GM12878 (cell line): ENCODE measurements at regions not wholly inside any gene's neighbourhood (a gene's known extent, or its start where the extent isn't known, plus 50 kb on each side); places are given as distances from the start of the nearest gene placed in this dataset.

Source experiments
- ATAC-seq: fragments of 200-7000 bp; cut with Tn5 transposase; 3 replicates; pipeline ENCODE4 v1.9.1; 2020; ENCODE audit warnings: mild to moderate bottlenecking, moderate library complexity
- BruUV-seq: library from RNA; stranded (reverse); fragments of 400-500 nt; replicated peaks from 2 replicates; lab custom pipeline; 2021; lab: Mats Ljungman, UMichigan
- CTCF ChIA-PET: fragments of 300-600 bp; sonication (Branson Sonifier 250); formaldehyde crosslinking; extraction: SDS; loops from one replicate; lab custom pipeline; 2021; ENCODE audit warnings: inconsistent platforms; lab: Yijun Ruan, JAX
- POLR2A ChIA-PET: fragments of 350-600 bp; formaldehyde crosslinking; extraction: SDS; loops from one replicate; lab custom pipeline; 2021; ENCODE audit warnings: inconsistent platforms; lab: Charles Lee
- RAD21 ChIA-PET: fragments of 300-600 bp; sonication (Branson Sonifier 250); formaldehyde crosslinking; loops from one replicate; lab custom pipeline; 2023; ENCODE audit warnings: antibody characterized with exemption; ENCODE audit not compliant: unreplicated experiment; lab: Charles Lee
- SMC1A ChIA-PET: fragments of 300-600 bp; sonication (Branson Sonifier 250); formaldehyde crosslinking; loops from one replicate; lab custom pipeline; 2023; ENCODE audit not compliant: unreplicated experiment, uncharacterized antibody; lab: Charles Lee
- DNase-seq: peaks from one replicate; pipeline ENCODE4 v3.0.0-alpha.2; 2011; ENCODE audit warnings: low read depth, low spot score
- FAIRE-seq: peaks from 3 replicates; lab custom pipeline; 2011; peaks lifted over from hg19 to GRCh38; lab: Jason Lieb, UNC
- H2AFZ ChIP-seq: 2 replicates; pipeline ENCODE4 v1.6.0; 2011; ENCODE audit warnings: low read depth, low read length, control low read depth; ENCODE audit not compliant: control insufficient read depth
- H3K27ac ChIP-seq: 2 replicates; pipeline ENCODE4 v1.5.1; 2011; ENCODE audit warnings: control low read depth; ENCODE audit not compliant: control insufficient read depth, insufficient read depth
- H3K27me3 ChIP-seq, 2 experiments: replicated peaks in 1 of 2; 2 replicates each; pipeline versions ENCODE4 v1.6.0 to v1.6.1; 2011; ENCODE audit warnings: low read length in 1 of 2; ENCODE audit not compliant: control insufficient read depth in 2 of 2, insufficient read depth in 2 of 2
- H3K36me3 ChIP-seq, 2 experiments: 2 replicates each; pipeline ENCODE4 v1.5.1; 2011; ENCODE audit warnings: low read length in 1 of 2; ENCODE audit not compliant: control insufficient read depth in 2 of 2, insufficient read depth in 2 of 2
- H3K4me1 ChIP-seq: 2 replicates; pipeline ENCODE4 v1.6.1; 2011; ENCODE audit warnings: mild to moderate bottlenecking, low read length, moderate library complexity, mixed read lengths; ENCODE audit not compliant: control insufficient read depth, insufficient read depth
- H3K4me2 ChIP-seq: 2 replicates; pipeline ENCODE4 v1.6.0; 2011; ENCODE audit warnings: control low read depth; ENCODE audit not compliant: control insufficient read depth, insufficient read depth
- H3K4me3 ChIP-seq: fragments of 200-600 bp; sonication (generic); 2 replicates; pipeline ENCODE4 v1.5.1; 2016
- H3K79me2 ChIP-seq: 2 replicates; pipeline ENCODE4 v1.6.0; 2011; ENCODE audit warnings: low read length; ENCODE audit not compliant: control insufficient read depth, insufficient read depth
- H3K9ac ChIP-seq: 2 replicates; pipeline ENCODE4 v1.8.0; 2011; ENCODE audit warnings: low read length, control low read depth, mixed read lengths; ENCODE audit not compliant: control insufficient read depth, insufficient read depth
- H3K9me3 ChIP-seq: replicated peaks from 3 replicates; pipeline ENCODE4 v1.5.1; 2011; ENCODE audit warnings: mild to moderate bottlenecking, low read length; ENCODE audit not compliant: control insufficient read depth, insufficient read depth
- H4K20me1 ChIP-seq: 2 replicates; pipeline ENCODE4 v1.6.0; 2011; ENCODE audit not compliant: control insufficient read depth, insufficient read depth
- CBX5 ChIP-seq: sonication (generic); IDR thresholded peaks from 2 replicates; pipeline ENCODE4 v1.6.1; 2016; ENCODE audit warnings: low read depth, moderate library complexity, mild to moderate bottlenecking, inconsistent platforms
- CHD1 ChIP-seq: IDR thresholded peaks from 2 replicates; pipeline ENCODE4 v1.6.1; 2012; ENCODE audit warnings: low read depth, low read length, improper control_type of control experiment
- EED ChIP-seq: sonication (generic); IDR thresholded peaks from 2 replicates; pipeline ENCODE4 v1.6.1; 2016; ENCODE audit warnings: antibody characterized with exemption, low read depth
- ESRRA ChIP-seq: IDR thresholded peaks from 2 replicates; pipeline ENCODE4 v1.6.1; 2012; ENCODE audit warnings: mild to moderate bottlenecking, low read length, improper control_type of control experiment
- HCFC1 ChIP-seq: fragments of 150-350 bp; IDR thresholded peaks from 2 replicates; pipeline ENCODE4 v1.6.1; 2014; ENCODE audit warnings: low read length
- HDGF ChIP-seq: fragments of 450-650 bp; IDR thresholded peaks from 2 replicates; pipeline ENCODE4 v1.6.1; 2016; ENCODE audit warnings: antibody characterized with exemption
- KDM1A ChIP-seq: fragments of 200-600 bp; sonication (generic); IDR thresholded peaks from 2 replicates; pipeline ENCODE4 v1.6.1; 2016; ENCODE audit warnings: borderline replicate concordance
- KLF5 ChIP-seq: fragments of 450-650 bp; IDR thresholded peaks from 2 replicates; pipeline ENCODE4 v1.6.1; 2014; ENCODE audit warnings: mild to moderate bottlenecking; ENCODE audit not compliant: partially characterized antibody
- PAX5 ChIP-seq: IDR thresholded peaks from 2 replicates; pipeline ENCODE4 v1.6.1; 2011; ENCODE audit warnings: low read depth, low read length, borderline replicate concordance
- PAX8 ChIP-seq: fragments of 450-650 bp; IDR thresholded peaks from 2 replicates; pipeline ENCODE4 v1.6.1; 2017; ENCODE audit warnings: mild to moderate bottlenecking, moderate library complexity
- PML ChIP-seq: IDR thresholded peaks from 2 replicates; pipeline ENCODE4 v1.6.1; 2012; ENCODE audit warnings: low read length, inconsistent platforms
- POLR2AphosphoS5 ChIP-seq: IDR thresholded peaks from 2 replicates; pipeline ENCODE4 v1.6.1; 2011; ENCODE audit warnings: mild to moderate bottlenecking, low read length, inconsistent platforms
- RAD51 ChIP-seq: fragments of 450-650 bp; IDR thresholded peaks from 2 replicates; pipeline ENCODE4 v1.6.1; 2016; ENCODE audit warnings: moderate library complexity, mild to moderate bottlenecking, inconsistent platforms
- RCOR1 ChIP-seq: conservative IDR thresholded peaks from 2 replicates; pipeline ENCODE4 v1.6.1; 2012; ENCODE audit warnings: low read depth, low read length, improper control_type of control experiment
- SMC3 ChIP-seq: IDR thresholded peaks from 2 replicates; pipeline ENCODE4 v1.6.1; 2011; ENCODE audit warnings: low read length, improper control_type of control experiment, borderline replicate concordance
- ZNF24 ChIP-seq: fragments of 450-650 bp; IDR thresholded peaks from 2 replicates; pipeline ENCODE4 v1.6.1; 2017; ENCODE audit warnings: antibody characterized with exemption, mild to moderate bottlenecking
- ZNF274 ChIP-seq: IDR thresholded peaks from one replicate; pipeline ENCODE4 v1.8.0; 2011; ENCODE audit not compliant: insufficient read length, insufficient read depth
- WGBS: methylation state at CpG from one replicate; pipeline ENCODE4 v1.1.6; 2016; ENCODE audit warnings: low lambda C conversion rate; ENCODE audit not compliant: insufficient replicate concordance, insufficient coverage; ENCODE audit errors: missing lambda C conversion rate; 5-methylcytosine and 5-hydroxymethylcytosine counted together
- in situ Hi-C: fragments of 300-500 bp; cut with MboI; formaldehyde crosslinking; loops from 9 replicates; pipeline ENCODE4 v1.14.3; 2018; ENCODE audit warnings: mixed read lengths
- intact Hi-C: fragments of 100-400 bp; cut with micrococcal nuclease; formaldehyde crosslinking; loops from one replicate; pipeline ENCODE4 v1.14.2; 2022; ENCODE audit not compliant: unreplicated experiment
- TF ChIP-seq, protein P1 (sequence below): fragments of 150-350 bp; IDR thresholded peaks from 2 replicates; pipeline ENCODE4 v1.6.1; 2016; ENCODE audit warnings: low read depth, low read length

DNA sequence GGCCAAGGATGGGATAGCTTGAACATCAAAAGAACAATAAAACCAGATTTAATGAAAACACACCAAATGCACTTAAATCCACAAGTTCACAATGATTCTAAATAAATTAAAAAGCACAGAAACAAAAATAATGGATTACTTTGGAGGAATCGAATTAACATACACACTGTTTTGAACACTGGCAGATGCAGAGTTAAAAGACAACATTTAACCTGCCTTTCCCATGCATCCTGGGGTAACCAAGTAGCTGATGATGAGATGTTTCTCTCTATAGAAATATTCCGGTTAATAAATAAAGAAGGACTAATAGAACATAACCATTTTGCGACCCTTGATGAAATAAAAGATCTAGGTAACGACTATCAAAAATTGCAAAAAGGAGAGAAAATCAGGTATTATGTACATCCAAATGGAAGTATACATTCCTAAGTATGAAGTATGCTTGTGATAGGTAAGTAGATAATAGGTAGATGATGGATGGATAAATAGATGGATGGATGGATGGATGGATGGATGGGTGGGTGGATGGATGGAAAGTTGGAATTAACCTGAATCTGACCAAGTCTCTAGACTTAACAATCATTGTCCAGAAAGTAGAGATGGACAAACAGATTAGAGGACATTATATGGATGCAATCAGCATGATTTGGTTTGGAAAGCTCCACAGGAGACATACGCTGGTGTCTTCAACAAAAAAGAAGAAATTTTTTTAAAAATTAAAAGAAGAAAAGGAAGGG is 57.4 kb upstream of the MYCN start:
- Histone ChIP-seq H3K27ac (no peak overlapping the region), H3K4me3 (no peak overlapping the region), H3K79me2 (no peaks in the 10 kb centered on the region), H3K27me3 (peaks cover 0 to 4% of the 10 kb centered on the region in 2 experiments; a peak in 1 of 4 replicates), H3K4me2 (no peak overlapping the region), H3K9ac (no peak overlapping the region), H3K9me3 (no peaks in the 10 kb centered on the region), H2AFZ (no peak overlapping the region), H4K20me1 (no peaks in the 10 kb centered on the region), H3K4me1 (no peaks in the 10 kb centered on the region), H3K36me3 (no peaks in the 10 kb centered on the region)
- CTCF ChIA-PET: no interaction called here
- FAIRE-seq: no peak
- RAD21 ChIA-PET: no interaction called here
- POLR2A ChIA-PET: no interaction called here
- no TSS peak for BruUV-seq
- 36% methylated on average over 5 of the region's 5 CpGs for WGBS
- SMC1A ChIA-PET: interaction anchor here (0.6 kb wide), 1 partner anchor 25 kb away, joined by 3 read pairs; no protein-coding TSS in a partner anchor
- intact Hi-C loops: no loop called here
- DNase-seq: no peak
- no peak for TF ChIP-seq PAX5
- no peak for TF ChIP-seq EED
- TF ChIP-seq RCOR1: no peak
- no peak for TF ChIP-seq ZNF274
- TF ChIP-seq PAX8: no peak
- no peak for TF ChIP-seq RAD51
- TF ChIP-seq POLR2AphosphoS5: no peak
- TF ChIP-seq KLF5: no peak
- TF ChIP-seq, protein P1, sequence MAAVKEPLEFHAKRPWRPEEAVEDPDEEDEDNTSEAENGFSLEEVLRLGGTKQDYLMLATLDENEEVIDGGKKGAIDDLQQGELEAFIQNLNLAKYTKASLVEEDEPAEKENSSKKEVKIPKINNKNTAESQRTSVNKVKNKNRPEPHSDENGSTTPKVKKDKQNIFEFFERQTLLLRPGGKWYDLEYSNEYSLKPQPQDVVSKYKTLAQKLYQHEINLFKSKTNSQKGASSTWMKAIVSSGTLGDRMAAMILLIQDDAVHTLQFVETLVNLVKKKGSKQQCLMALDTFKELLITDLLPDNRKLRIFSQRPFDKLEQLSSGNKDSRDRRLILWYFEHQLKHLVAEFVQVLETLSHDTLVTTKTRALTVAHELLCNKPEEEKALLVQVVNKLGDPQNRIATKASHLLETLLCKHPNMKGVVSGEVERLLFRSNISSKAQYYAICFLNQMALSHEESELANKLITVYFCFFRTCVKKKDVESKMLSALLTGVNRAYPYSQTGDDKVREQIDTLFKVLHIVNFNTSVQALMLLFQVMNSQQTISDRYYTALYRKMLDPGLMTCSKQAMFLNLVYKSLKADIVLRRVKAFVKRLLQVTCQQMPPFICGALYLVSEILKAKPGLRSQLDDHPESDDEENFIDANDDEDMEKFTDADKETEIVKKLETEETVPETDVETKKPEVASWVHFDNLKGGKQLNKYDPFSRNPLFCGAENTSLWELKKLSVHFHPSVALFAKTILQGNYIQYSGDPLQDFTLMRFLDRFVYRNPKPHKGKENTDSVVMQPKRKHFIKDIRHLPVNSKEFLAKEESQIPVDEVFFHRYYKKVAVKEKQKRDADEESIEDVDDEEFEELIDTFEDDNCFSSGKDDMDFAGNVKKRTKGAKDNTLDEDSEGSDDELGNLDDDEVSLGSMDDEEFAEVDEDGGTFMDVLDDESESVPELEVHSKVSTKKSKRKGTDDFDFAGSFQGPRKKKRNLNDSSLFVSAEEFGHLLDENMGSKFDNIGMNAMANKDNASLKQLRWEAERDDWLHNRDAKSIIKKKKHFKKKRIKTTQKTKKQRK: no peak
- no peak for TF ChIP-seq PML
- TF ChIP-seq HCFC1: no peak
- no peak for TF ChIP-seq HDGF
- no peak for TF ChIP-seq CHD1
- TF ChIP-seq ESRRA: no peak
- TF ChIP-seq SMC3: no peak
- no peak for TF ChIP-seq KDM1A
- no peak for TF ChIP-seq ZNF24
- no peak for TF ChIP-seq CBX5
- in situ Hi-C loops: no loop called here
- no peak for ATAC-seq
